Type B pancreatic cell (in vitro differentiated cells): ENCODE measurements at regions not wholly inside any gene's neighbourhood (a gene's known extent, or its start where the extent isn't known, plus 50 kb on each side); places are given as distances from the start of the nearest gene placed in this dataset.

Experiments
- DNase-seq: peaks from one replicate; pipeline ENCODE4 v3.0.0; 2021; ENCODE audit warnings: mixed read lengths; ENCODE audit not compliant: unreplicated experiment; ENCODE audit errors: extremely low spot score
- H3K27ac Mint-ChIP-seq: 2 replicates; pipeline ENCODE4 v1.8.0; 2021; ENCODE audit warnings: mild to moderate bottlenecking, mixed read lengths
- H3K27me3 Mint-ChIP-seq: 2 replicates; pipeline ENCODE4 v1.8.0; 2021; ENCODE audit warnings: mixed read lengths
- H3K36me3 Mint-ChIP-seq: 2 replicates; pipeline ENCODE4 v1.8.0; 2021; ENCODE audit warnings: mixed read lengths
- H3K4me1 Mint-ChIP-seq: one replicate; pipeline ENCODE4 v1.8.0; 2021; ENCODE audit warnings: mixed read lengths; ENCODE audit not compliant: unreplicated experiment
- H3K4me3 Mint-ChIP-seq: 2 replicates; pipeline ENCODE4 v1.8.0; 2021; ENCODE audit warnings: mild to moderate bottlenecking, mixed read lengths
- H3K9me3 Mint-ChIP-seq: 2 replicates; pipeline ENCODE4 v1.8.0; 2021; ENCODE audit warnings: mixed read lengths
- TF ChIP-seq, protein P1 (sequence below): fragments of 200-600 bp; sonication (generic); conservative IDR thresholded peaks from 2 replicates; pipeline ENCODE4 v1.5.0; 2021; ENCODE audit warnings: antibody characterized with exemption, mild to moderate bottlenecking

DNA sequence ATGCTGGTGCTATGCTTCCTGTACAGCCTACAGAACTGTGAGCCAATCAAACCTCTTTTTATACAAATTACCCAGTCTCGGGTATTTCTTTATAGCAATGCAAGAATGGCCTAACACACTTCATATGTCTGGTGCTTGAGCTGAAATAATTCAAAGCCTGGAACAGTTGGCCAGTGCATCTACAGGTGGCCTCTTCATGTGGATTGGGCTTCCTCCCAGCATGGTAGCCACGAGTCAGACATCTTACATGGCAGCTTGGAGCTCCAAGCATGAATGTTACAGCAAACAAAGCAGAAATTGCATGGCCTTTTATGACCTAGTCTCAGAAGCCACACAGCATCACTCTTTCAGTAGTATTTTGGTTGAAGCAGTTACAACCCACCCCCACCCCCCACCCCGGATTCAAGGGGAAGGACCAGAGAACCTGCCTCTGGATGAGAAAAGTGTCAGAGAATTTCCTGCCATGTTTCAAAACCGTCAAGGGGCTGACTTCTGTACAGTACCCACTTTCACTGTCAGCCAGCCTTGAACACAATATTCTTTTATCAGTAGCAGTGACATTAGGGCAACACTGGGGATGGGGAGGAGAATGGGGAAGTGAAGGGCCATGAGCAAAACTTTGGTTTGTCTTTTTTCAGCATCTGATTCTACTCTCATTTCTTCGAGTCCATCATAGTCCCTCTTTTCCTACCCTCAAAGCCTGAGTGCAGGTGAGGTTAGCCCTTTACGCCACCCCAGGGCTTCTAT, 368.7 kb downstream of the BCOR start:
- Mint-ChIP-seq H3K4me3 (no peak overlapping the region), H3K36me3 (no peaks in the 10 kb centered on the region), H3K27ac (no peak overlapping the region), H3K27me3 (no peaks in the 10 kb centered on the region), H3K9me3 (no peaks in the 10 kb centered on the region), H3K4me1 (peaks cover 31% of the 10 kb centered on the region)
- DNase-seq = no peak
- TF ChIP-seq, protein P1, sequence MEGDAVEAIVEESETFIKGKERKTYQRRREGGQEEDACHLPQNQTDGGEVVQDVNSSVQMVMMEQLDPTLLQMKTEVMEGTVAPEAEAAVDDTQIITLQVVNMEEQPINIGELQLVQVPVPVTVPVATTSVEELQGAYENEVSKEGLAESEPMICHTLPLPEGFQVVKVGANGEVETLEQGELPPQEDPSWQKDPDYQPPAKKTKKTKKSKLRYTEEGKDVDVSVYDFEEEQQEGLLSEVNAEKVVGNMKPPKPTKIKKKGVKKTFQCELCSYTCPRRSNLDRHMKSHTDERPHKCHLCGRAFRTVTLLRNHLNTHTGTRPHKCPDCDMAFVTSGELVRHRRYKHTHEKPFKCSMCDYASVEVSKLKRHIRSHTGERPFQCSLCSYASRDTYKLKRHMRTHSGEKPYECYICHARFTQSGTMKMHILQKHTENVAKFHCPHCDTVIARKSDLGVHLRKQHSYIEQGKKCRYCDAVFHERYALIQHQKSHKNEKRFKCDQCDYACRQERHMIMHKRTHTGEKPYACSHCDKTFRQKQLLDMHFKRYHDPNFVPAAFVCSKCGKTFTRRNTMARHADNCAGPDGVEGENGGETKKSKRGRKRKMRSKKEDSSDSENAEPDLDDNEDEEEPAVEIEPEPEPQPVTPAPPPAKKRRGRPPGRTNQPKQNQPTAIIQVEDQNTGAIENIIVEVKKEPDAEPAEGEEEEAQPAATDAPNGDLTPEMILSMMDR = no peak

DNA sequence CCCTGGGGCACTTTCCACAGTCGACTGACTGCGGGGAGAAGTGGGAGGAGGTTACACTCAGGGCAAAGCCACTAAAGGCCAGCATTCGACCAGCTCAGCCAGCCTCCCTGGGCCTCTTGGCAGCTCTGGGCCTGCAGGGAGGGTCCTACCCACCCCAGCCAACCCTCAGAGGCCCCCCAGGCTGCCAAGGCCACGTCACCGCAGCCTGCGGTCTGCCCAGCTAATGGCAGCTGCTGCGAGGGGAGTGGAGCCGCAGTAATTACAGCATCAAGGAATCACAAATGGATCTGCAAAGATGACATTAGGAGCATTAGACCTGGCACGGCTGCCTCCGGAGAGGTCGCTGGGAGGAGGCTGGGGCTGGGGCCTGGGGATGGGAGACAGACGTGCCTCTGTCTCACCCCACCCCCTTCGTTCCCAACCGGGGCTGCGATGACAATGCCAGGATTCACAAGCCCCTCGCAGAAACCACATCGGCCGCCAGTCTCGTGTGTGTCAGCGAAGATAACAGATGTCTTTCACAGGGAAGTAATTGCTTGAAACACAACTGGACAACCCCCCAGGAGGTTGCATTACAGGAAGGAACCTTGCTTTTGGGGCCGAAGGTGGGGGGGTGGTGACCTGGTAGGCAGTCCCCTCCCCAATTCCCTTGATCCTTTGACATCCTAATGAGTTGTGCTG, 367.6 kb downstream of the BCOR start:
- DNase-seq = no peak
- H3K9me3 Mint-ChIP-seq = no peaks in the 10 kb centered on the region
- H3K27ac Mint-ChIP-seq = peak overlapping the region; percentile 52
- TF ChIP-seq, protein P1 = no peak
- H3K27me3 Mint-ChIP-seq = no peaks in the 10 kb centered on the region
- peak overlapping the region; percentile 57 for H3K4me3 Mint-ChIP-seq
- H3K4me1 Mint-ChIP-seq = peaks cover 27% of the 10 kb centered on the region
- H3K36me3 Mint-ChIP-seq = no peaks in the 10 kb centered on the region

DNA sequence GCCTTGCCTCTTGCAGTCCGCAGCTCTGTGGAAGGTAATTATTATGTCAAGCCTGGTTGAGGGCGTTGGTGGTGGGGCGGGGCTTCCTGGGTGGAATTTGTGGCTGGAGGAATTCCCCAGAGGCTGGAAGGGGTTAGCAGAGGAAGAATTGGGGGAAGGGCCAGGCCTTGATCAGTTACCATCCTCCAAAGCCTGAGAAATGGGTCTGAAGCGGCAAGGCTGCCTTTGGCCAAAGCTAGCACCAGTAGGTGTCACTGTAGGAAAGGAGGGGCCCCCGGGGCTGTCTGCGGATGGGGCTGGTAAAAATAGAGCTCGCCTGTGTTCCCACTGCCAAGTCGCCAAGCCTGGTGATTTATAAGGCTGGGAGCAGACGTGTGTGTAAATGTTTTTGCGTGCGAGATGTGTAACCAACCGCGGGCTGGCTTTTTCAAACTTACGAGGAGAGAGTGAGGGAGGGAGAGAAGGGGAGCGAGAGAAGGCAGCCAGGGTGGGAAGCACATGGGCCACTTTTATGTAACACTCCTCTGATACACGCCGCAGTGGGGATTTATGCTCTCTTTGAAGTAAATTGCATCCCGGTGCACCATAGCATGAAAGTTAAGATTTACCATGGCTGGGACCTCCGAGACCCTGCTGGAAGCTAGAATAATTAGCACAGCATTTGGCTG, 367.0 kb downstream of the BCOR start:
- no peak for DNase-seq
- H3K27ac Mint-ChIP-seq = peak overlapping the region; percentile 52
- H3K4me1 Mint-ChIP-seq = peaks cover 27% of the 10 kb centered on the region
- H3K36me3 Mint-ChIP-seq = no peaks in the 10 kb centered on the region
- TF ChIP-seq, protein P1 = peak; percentile 62
- H3K27me3 Mint-ChIP-seq = no peaks in the 10 kb centered on the region
- peak overlapping the region; percentile 57 for H3K4me3 Mint-ChIP-seq
- H3K9me3 Mint-ChIP-seq = no peaks in the 10 kb centered on the region

DNA sequence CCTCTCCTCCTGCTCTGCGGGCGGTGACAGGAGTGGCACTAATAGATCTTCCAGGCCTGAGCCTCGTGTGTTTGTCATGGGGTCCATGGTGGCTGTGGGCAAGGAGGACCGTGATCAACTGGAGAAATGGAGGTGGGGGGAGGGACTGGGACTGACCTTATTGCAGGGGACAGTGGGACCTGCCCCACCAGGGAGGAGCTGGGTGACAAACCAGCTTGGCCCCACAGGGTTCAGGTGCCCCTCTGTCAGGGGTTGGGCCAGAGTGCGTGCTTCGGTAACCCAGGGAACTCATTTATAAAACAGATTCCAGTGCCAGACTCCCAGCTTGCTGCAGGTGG, 366.5 kb downstream of the BCOR start:
- Mint-ChIP-seq H3K27ac (peak overlapping the region; percentile 52), H3K9me3 (no peaks in the 10 kb centered on the region), H3K27me3 (no peaks in the 10 kb centered on the region), H3K36me3 (no peaks in the 10 kb centered on the region), H3K4me3 (peak overlapping the region; percentile 57), H3K4me1 (peaks cover 23% of the 10 kb centered on the region)
- DNase-seq = no peak
- TF ChIP-seq, protein P1 = no peak

DNA sequence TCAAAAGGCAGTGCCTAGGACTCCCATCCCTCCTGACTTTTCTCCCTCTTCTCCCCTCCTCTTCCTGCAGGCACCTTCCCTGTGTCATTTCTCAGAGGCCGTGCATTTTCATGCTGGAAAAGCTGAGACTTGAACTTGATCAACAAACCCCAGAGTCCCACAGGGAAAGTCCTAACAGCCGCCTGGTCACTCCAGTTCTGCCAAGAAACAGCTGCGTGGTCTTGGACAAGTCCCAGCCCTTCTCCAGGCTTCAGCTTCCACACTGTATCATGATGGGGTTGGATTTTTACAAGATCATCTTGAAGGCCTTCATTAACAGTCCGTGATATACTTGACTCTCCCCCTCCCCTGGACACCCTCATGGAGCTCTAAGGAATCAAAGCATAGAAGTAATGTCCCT, 366.0 kb downstream of the BCOR start:
- Mint-ChIP-seq H3K27me3 (no peaks in the 10 kb centered on the region), H3K27ac (no peak overlapping the region), H3K4me1 (peaks cover 19% of the 10 kb centered on the region), H3K36me3 (no peaks in the 10 kb centered on the region), H3K9me3 (no peaks in the 10 kb centered on the region), H3K4me3 (no peak overlapping the region)
- DNase-seq = no peak
- TF ChIP-seq, protein P1 = no peak
